ENCODE measurements at regions not wholly inside any gene's neighbourhood (a gene's known extent, or its start where the extent isn't known, plus 50 kb on each side); places are given as distances from the start of the nearest gene placed in this dataset.

DNA sequence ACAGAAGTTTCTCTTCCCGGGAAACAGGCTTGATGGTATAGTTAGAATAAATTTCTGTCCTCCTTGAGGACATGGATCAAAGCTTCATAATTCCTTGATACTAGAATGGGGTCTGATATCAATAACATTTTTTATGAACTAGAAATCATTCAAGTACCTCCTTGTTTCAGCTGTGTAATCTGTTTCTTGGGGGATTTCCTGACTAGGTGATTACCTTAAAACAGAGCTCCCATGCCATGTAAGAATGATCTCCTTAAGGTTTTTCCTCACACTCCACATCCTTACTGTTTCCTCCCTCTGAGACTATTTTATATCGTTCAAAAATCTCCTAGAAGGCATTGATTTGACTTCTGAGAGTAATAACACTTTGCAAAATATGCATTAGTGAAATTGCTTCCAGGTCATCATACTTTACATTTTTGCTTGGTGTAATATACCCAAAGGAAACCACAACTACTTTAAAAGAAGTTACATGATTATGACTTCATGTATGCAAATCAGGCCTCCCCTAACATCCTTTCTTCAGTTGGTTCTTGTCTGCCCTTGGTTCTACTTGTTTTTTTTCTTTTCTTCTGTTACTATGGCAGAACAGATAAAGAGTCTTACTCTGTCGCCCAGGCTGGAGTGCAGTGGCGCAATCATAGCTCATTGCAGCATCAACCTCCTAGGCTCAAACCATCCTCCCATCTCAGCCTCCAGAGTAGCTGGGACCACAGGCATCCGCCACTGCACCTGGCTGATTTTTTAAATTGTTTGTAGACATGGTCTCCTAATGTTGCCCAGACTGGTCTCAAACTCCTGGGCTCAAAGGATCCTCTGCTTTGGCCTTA lies 388.8 kb downstream of the ZFHX3 start:
- no peaks in the 10 kb centered on the region for H3K4me1 Mint-ChIP-seq (ENCODE audit: unreplicated experiment)
- no peaks in the 10 kb centered on the region for H3K9me3 Mint-ChIP-seq (ENCODE audit: unreplicated experiment)
- H3K36me3 Mint-ChIP-seq (ENCODE audit: low read depth, unreplicated experiment) = no peaks in the 10 kb centered on the region

DNA sequence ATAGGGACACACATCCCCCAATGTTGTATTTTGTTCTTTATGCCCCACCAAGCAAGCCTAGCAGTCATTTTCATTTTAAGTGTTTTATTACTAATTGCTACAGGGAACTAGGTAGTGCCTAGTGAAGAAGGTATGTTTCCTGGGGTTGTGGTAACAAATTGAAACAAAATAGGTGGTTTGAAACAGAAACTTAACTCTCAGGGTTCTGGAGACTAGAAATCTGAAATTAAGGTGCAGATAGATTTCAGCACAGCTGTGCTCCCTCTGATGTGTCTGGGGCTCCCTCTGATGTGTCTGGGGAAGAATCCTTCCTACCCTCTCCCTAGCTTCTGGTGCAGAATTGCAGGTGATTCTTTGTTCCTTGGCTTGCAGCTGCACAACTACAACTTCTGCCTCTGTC lies 390.1 kb downstream of the ZFHX3 start:
- TF ChIP-seq, protein P1, sequence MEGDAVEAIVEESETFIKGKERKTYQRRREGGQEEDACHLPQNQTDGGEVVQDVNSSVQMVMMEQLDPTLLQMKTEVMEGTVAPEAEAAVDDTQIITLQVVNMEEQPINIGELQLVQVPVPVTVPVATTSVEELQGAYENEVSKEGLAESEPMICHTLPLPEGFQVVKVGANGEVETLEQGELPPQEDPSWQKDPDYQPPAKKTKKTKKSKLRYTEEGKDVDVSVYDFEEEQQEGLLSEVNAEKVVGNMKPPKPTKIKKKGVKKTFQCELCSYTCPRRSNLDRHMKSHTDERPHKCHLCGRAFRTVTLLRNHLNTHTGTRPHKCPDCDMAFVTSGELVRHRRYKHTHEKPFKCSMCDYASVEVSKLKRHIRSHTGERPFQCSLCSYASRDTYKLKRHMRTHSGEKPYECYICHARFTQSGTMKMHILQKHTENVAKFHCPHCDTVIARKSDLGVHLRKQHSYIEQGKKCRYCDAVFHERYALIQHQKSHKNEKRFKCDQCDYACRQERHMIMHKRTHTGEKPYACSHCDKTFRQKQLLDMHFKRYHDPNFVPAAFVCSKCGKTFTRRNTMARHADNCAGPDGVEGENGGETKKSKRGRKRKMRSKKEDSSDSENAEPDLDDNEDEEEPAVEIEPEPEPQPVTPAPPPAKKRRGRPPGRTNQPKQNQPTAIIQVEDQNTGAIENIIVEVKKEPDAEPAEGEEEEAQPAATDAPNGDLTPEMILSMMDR (IDR thresholded peaks at IDR 0.05; ENCODE audit: unreplicated experiment) = no peak
- Mint-ChIP-seq H3K4me3 (ENCODE audit: unreplicated experiment) (no peak overlapping the region), H3K9me3 (ENCODE audit: unreplicated experiment) (no peaks in the 10 kb centered on the region), H3K27me3 (ENCODE audit: unreplicated experiment) (peaks cover 2% of the 10 kb centered on the region), H3K4me1 (ENCODE audit: unreplicated experiment) (no peaks in the 10 kb centered on the region), H3K36me3 (ENCODE audit: low read depth, unreplicated experiment) (no peaks in the 10 kb centered on the region), H3K27ac (ENCODE audit: unreplicated experiment) (no peak overlapping the region)
- DNase-seq (ENCODE audit: low spot score) = no peak

More for the DNA sequence above, 388.8 kb downstream of the ZFHX3 start:
- Mint-ChIP-seq H3K27ac (ENCODE audit: unreplicated experiment) (no peak overlapping the region), H3K4me3 (ENCODE audit: unreplicated experiment) (no peak overlapping the region), H3K27me3 (ENCODE audit: unreplicated experiment) (peaks cover 1% of the 10 kb centered on the region)
- DNase-seq (ENCODE audit: low spot score) = no peak
- TF ChIP-seq, protein P1 (IDR thresholded peaks at IDR 0.05; ENCODE audit: unreplicated experiment) = no peak

DNA sequence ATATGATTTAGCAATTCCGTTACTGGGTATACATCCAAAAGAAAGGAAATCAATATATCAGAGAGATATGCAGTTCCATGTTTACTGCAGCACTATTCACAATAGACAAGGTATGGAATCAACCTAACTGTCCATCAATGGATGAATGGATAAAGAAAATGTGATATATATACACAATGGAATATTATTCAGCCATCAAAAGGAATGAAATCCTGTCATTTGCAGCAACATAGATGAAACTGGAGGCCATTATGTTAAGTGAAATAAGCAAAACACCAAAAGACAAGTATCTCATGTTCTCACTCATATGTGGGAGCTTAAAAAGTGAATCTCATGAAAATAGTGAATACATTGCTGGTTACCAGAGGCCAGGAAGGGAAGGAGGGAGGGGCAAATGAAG lies 390.8 kb downstream of the ZFHX3 start:
- DNase-seq (ENCODE audit: low spot score) = no peak
- no peaks in the 10 kb centered on the region for H3K4me1 Mint-ChIP-seq (ENCODE audit: unreplicated experiment)
- H3K9me3 Mint-ChIP-seq (ENCODE audit: unreplicated experiment) = no peaks in the 10 kb centered on the region
- no peak overlapping the region for H3K4me3 Mint-ChIP-seq (ENCODE audit: unreplicated experiment)
- no peaks in the 10 kb centered on the region for H3K36me3 Mint-ChIP-seq (ENCODE audit: low read depth, unreplicated experiment)
- TF ChIP-seq, protein P1 (IDR thresholded peaks at IDR 0.05; ENCODE audit: unreplicated experiment) = no peak
- H3K27me3 Mint-ChIP-seq (ENCODE audit: unreplicated experiment) = peaks cover 2% of the 10 kb centered on the region
- no peak overlapping the region for H3K27ac Mint-ChIP-seq (ENCODE audit: unreplicated experiment)

DNA sequence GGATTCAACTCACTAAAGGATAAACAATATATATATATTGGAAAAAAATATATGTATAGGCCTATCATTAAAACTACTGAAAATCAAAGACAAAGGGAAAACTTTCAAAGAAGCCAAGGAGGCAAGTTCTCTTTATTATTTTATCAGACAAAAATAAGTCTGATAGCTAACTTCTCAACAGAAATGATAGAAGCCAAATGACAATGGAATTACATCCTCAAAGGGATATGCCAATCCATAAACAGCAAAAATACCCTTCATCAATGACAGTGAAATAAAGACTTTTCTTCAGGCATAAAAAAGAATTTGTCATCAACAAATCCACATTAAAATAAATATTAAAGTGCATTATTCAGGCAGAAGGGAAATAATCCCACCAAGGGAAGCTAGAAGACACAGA lies 393.4 kb downstream of the ZFHX3 start:
- TF ChIP-seq, protein P1 (IDR thresholded peaks at IDR 0.05; ENCODE audit: unreplicated experiment) = no peak
- Mint-ChIP-seq H3K9me3 (ENCODE audit: unreplicated experiment) (no peaks in the 10 kb centered on the region), H3K27me3 (ENCODE audit: unreplicated experiment) (peaks cover 2% of the 10 kb centered on the region), H3K36me3 (ENCODE audit: low read depth, unreplicated experiment) (no peaks in the 10 kb centered on the region), H3K4me3 (ENCODE audit: unreplicated experiment) (no peak overlapping the region), H3K27ac (ENCODE audit: unreplicated experiment) (no peak overlapping the region), H3K4me1 (ENCODE audit: unreplicated experiment) (peaks cover under 1% of the 10 kb centered on the region)
- no peak for DNase-seq (ENCODE audit: low spot score)

DNA sequence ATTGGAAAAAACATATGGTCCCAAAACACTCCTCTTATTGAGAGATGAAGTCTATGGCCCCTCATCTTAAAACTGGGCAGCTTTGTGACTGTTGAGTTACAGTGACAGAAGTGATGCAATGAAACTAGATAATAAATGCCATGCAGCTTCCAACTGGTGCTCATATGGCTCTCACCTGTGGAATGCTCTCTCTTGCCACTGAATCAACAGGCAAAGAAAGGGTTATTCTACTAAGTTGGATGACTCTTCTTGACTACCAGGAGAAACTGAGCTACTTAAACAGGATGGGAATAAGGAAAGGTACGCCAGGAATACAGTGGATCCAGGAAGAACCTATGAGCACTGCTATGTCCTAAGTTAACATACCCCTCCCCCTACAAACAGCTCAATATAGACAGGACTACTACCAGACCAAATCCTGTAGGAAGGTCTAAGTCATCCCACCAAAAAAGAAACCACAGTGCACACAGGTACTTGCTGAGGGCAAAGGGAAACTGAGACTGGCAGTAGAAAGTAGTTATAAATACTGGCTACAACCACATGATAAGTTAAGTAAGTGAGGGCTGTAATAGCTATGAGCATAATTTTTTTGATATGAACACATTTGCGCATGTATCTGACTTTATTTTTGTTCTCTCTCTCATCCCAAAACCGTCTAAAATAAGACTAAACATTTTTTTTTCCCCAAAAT lies 398.5 kb downstream of the ZFHX3 start:
- Mint-ChIP-seq H3K9me3 (ENCODE audit: unreplicated experiment) (no peaks in the 10 kb centered on the region), H3K4me3 (ENCODE audit: unreplicated experiment) (no peak overlapping the region), H3K36me3 (ENCODE audit: low read depth, unreplicated experiment) (no peaks in the 10 kb centered on the region), H3K27me3 (ENCODE audit: unreplicated experiment) (peaks cover 2% of the 10 kb centered on the region), H3K4me1 (ENCODE audit: unreplicated experiment) (peaks cover 4% of the 10 kb centered on the region), H3K27ac (ENCODE audit: unreplicated experiment) (no peak overlapping the region)
- DNase-seq (ENCODE audit: low spot score) = no peak
- TF ChIP-seq, protein P1 (IDR thresholded peaks at IDR 0.05; ENCODE audit: unreplicated experiment) = no peak

All from endothelial cell (in vitro differentiated cells).